Hematopoietic multipotent progenitor cell treated with erythropoietin and hydrocortisone succinate and interleukin-3 and kit ligand, for 15 days (in vitro differentiated cells): ENCODE measurements at regions not wholly inside any gene's neighbourhood (a gene's known extent, or its start where the extent isn't known, plus 50 kb on each side); places are given as distances from the start of the nearest gene placed in this dataset.

ENCODE experiments used
- DNase-seq: peaks from one replicate; pipeline ENCODE4 v3.0.0-alpha.2; 2015; ENCODE audit warnings: low spot score

- DNase-seq: no peak
Measured at GRCh38 chr10:62710182-62710581, 94.3 kb upstream of the ADO start.

DNA sequence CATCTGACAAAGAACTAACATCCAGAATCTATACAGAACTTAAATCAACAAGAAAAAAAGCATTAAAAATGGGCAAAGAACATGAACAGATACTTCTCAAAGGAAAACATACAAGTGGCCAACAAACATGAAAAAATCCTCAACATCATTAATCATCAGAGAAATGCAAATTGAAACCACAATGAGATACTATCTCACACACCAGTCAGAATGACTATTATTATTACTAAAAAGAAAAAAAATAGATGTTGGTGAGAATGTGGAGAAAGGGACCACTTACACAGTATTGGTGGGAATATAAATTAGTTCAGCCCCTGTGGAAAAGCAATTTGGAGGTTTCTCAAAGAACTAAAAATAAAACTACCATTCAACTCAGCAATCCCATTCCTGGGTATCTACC lies 89.1 kb upstream of the ADO start:
- no peak for DNase-seq

DNA sequence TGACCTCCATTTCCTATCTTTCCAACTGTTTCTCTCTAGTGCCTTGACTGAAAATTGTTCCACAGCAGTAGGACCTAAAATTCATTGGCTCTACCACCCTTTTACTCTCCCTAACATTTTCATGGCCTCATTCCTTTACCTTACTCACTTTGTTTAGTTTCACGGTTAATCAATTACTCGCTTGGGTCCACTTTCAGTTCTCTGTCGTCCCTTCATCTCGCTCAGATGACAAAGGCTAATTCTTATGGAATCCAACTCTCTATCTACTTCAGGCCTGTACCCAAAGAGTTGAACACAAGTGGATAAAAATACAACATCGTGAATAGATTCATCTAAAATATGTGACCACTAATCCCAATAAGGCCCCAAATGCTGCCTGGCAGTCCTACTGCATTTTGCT lies 85.9 kb upstream of the ADO start:
- DNase-seq: no peak

DNA sequence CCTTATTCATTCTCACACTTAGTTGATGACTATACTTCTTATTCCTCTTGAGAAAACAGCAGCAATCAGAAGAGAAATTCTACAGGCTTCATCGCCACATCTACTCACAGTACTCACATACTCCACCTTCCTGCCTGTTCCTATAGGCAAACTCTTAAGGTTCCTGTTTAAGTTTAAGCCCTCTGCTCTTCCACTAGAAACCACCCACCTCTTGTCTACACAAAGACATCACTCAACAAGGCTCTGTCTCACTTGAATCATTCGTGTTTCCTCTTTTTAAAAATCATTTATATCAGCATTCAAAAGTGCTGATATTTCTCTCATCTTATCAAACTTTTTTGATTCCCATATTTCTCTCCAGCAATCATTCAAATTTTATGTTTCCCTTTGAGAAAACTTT lies 85.5 kb upstream of the ADO start:
- DNase-seq: no peak

GRCh38 chr10:62721687-62722086 lies 82.8 kb upstream of the ADO start:
- DNase-seq: no peak

GRCh38 chr10:62723375-62723774 lies 81.1 kb upstream of the ADO start:
- DNase-seq: no peak

DNA sequence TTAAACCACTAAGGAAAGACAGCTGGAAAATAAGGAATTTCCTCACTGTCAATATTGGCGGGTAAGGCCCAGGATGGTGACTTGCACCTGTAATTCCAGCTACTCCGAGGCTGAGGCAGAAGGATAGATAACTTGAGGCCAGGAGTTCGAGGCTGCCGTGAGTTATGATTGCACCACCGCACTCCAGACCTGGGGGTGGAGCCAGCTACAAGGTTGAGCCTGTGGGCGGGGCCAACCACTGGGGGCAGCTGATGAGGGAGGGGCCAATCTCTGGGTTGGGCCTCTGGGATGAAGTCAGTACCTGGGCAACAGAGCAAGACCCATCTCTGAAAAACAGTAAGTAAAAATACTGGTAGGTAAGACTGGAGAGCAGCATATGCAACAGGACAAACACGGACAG lies 80.1 kb upstream of the ADO start:
- DNase-seq: no peak

- DNase-seq: no peak
Measured at GRCh38 chr10:62726142-62726541, 78.4 kb upstream of the ADO start.

- no peak for DNase-seq
Measured at GRCh38 chr10:62726638-62727037, 77.9 kb upstream of the ADO start.

- no peak for DNase-seq
Measured at GRCh38 chr10:62727934-62728333, 76.6 kb upstream of the ADO start.

DNA sequence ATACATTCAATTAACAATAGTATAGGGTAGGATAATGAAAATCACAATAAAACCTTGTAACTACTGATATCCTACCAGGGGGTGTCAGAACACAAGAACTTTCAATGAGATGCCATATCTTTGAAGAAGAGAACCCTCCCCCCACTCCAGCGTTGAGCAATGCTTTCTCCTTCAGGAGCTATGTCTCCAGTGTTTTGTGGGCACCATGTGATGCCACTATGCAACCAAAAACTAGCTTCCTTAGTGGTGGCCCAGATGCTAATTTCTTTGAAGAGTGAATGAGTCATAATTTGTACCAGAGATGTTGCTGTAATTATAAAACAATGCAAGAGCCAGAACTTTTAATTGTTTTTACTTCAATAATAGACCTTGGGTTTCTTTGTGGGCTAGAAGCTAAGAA lies 76.0 kb upstream of the ADO start:
- no peak for DNase-seq

GRCh38 chr10:62732841-62733653 lies 71.5 kb upstream of the ADO start:
- DNase-seq: no peak

- DNase-seq: no peak
Measured at GRCh38 chr10:62733654-62734293, 70.7 kb upstream of the ADO start.

GRCh38 chr10:62734781-62735463 lies 69.6 kb upstream of the ADO start:
- DNase-seq: no peak

DNA sequence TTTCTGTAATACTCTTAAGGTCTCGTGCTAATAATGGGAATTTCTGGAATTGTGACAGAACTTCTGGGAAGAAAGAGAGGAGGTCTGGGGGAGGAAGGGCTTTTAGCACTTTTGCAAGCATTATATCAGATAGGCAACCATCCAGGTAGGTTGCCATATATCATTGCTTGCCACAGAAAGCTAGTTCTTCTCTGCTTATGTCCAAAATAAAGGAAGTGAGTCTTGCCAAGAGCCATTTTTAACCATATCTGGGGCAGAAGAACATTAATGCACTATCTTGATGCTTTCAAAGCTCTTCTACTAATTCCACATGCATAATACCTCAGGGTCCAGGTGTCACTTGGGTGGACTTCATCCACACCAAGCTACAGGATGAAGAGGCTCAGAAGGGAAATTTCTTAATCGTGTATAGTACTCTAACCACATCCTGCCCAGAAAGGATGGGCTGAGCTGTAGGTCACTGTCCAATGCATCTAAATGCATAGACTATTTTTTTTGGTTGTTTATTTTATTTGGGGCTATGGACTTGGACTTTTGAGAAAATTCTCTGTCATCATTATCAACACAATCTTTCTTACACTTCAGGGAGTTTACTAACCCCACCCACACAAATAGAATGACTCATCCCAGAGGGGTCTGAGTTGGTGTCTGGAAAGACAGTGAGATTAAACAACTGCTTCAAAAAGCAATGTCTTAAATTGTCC lies 68.9 kb upstream of the ADO start:
- DNase-seq: no peak

- DNase-seq: no peak
Measured at GRCh38 chr10:62736168-62736546, 68.4 kb upstream of the ADO start.

DNA sequence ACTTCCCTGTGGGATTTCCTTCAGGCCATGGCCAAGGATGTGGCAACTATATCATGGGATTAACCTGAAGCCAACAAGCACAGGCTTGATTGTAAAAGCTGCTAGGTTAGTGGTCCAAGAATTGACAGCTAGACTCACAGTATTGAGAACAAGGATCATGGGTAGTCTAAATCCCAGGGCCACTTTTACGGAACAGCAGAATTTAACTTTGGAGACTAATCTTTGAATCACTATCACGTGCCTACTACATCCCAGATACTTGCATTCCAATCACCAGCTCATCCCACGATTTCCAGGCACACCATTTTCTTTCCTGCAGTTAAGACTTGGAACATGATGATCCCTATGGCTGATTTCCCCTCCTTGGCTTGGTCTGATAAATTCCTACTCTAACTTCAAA lies 65.6 kb upstream of the ADO start:
- DNase-seq: no peak

- no peak for DNase-seq
Measured at GRCh38 chr10:62740885-62741745, 63.4 kb upstream of the ADO start.

GRCh38 chr10:62741996-62742395 lies 62.5 kb upstream of the ADO start:
- no peak for DNase-seq

DNA sequence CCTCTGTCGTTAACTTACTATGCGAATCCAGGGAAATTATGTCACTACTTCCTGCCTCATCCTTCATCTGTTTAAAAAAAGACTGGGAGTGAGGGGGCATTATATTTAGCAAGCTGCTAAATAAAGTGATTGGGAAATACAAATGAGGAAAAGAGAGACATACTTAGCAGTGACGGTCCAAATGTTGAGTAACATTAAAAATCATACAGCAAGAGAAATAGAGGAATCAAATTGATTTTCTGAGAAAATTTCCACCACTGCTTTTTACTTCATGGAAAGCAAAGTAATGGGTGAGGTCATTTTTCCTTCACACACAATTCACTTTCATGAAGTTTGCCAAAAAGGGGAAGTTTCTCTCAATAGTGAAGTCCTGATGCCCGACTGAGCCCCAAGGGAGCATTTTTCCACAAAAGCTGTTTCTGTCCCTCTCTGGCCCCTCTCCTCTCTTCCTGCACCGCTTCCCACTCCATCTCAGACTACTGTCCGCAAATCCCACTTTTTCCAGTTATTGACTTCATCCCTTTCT lies 61.9 kb upstream of the ADO start:
- no peak for DNase-seq

GRCh38 chr10:62744136-62744535 lies 60.4 kb upstream of the ADO start:
- no peak for DNase-seq

DNA sequence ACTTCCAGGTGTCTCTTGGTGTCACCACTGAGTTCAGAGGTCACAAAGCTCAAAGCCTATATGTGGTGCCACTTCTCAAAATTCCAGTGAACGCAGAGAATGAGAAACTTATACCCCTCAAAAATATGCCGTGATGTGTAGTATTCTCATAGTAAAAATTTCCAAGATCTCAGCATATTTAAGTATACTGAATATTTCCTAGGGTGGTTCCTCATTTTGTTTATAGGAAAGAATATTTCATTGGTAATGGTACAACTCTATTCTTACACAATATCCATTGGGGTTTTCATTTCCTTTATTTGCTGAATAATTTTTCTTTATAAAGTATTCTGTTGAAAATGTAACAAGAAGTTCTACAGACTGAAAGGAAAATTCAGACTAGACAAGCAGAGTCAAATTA lies 58.9 kb upstream of the ADO start:
- DNase-seq: no peak
